ENCODE measurements at regions not wholly inside any gene's neighbourhood (a gene's known extent, or its start where the extent isn't known, plus 50 kb on each side); places are given as distances from the start of the nearest gene placed in this dataset.

DNA sequence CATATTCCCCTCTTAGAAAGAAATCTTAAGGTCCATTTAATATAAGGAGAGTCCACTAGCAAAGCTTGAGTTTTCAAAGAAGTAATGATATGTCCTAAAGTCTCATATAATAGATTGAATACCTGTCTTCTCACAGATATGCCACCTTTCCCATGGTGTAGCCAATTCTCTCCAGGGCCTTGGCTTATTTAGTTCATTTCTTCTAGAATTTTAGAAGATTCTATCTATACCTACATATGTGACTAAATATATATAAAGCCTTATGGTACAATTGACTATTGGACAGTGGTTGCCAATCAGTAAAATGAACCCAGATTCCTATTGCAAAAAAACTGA lies 370.7 kb upstream of the MAF start:
- TF ChIP-seq CTCF (conservative IDR thresholded peaks at IDR 0.05; ENCODE audit: low read length): no peak
- TF ChIP-seq EZH2phosphoT487 (IDR thresholded peaks at IDR 0.05; ENCODE audit: borderline replicate concordance): no peak
